K562 (cell line): ENCODE measurements at regions not wholly inside any gene's neighbourhood (a gene's known extent, or its start where the extent isn't known, plus 50 kb on each side); places are given as distances from the start of the nearest gene placed in this dataset.

Experiments
- EP300 ChIP-seq: IDR thresholded peaks from 2 replicates; pipeline ENCODE4 v1.6.1; 2012; ENCODE audit warnings: low read length, improper control_type of control experiment
- ZNF589 ChIP-seq: fragments of 200-800 bp; sonication (Bioruptor generic); IDR thresholded peaks from 2 replicates; pipeline ENCODE4 v1.6.1; 2016; ENCODE audit warnings: low read depth, missing genetic modification characterization, missing compliant biosample characterization

DNA sequence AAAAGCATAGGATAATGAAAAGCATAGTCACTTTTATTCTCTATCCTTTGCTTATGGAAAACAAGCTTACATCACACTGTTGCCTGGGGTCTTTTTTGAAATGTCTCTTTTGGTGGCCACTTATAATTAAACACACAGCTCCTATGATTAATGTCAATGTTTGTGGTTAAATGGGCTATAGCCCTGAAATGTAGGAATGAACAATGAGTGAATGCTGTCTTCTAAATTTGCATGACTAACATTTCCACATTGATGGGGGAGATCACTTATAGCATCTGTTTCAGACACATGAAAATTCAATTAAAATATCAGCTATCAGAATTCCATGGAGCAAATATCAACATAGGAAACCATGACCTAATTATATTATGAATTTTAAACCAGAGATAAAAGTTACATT lies 171.4 kb upstream of the FAT3 start:
- no peak for TF ChIP-seq EP300
- TF ChIP-seq ZNF589 (CRISPR knock-in tag): no peak
